Caki2 (cell line): ENCODE measurements at regions not wholly inside any gene's neighbourhood (a gene's known extent, or its start where the extent isn't known, plus 50 kb on each side); places are given as distances from the start of the nearest gene placed in this dataset.

Experiments
- DNase-seq: peaks from one replicate; pipeline ENCODE4 v3.0.0-alpha.2; 2015; ENCODE audit warnings: low read depth
- in situ Hi-C: cut with HindIII; loops from 2 replicates; pipeline ENCODE4 v1.10.0; 2016; ENCODE audit warnings: low sequenced_read_pairs, low pct_unique_long_range_greater_than_20kb, mixed read lengths

DNA sequence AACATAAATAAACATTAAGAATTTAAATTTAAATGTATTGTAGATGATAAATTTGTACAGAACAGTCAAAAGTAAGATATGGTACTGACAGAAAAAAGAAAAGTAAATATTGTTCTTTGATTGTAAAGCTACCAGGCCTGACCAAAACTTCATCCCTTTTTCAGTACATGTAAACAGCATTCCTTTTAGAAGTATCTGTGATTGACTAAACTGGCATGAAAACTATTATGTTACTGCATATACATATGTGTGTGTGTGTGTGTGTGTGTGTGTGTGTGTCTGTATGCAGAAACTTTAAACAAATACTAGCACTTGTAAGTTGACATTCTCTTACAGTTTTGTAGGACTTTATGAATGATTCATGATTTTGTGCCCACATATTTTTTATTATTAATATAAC is 270.9 kb downstream of the C12orf50 start:
- in situ Hi-C loops, result no loop called here
- DNase-seq, result no peak

DNA sequence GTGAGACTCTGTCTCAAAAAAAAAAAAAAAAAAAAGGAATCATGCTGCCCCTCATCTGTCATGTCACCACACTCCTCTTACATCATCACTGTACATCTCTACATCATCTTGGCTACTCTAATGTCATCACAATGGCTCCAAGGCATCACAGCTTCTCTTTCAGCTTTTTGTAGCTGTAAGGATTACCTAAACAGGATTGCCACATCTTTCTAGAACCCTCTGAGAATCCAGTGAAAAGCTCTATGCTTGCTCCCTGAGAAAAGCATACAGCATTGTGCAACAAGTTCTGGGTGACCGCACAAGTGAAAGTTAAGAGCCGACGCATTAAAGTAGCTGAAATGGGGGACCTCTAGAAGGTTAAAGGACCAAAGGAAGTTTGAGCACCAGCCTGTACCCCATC is 272.5 kb downstream of the C12orf50 start:
- in situ Hi-C loops, result no loop called here
- peak; percentile 23 for DNase-seq

DNA sequence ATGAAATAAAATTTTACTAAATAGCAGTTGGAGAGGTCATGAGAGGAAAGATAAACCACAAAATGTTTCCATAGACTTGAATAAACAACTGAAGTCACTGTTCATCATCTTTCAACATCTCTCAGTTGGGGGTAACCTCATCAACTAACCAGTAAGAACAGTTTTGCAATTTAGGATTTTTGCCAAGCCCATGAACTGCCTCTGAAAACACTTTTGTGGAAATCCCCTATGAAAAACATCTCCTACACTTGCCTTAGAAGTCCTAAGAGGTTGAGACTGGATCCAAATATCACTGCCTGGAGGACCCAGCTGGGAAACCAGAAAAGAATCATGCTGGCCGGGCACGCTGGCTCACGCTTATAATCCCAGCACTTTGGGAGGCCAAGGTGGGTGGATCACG is 273.1 kb downstream of the C12orf50 start:
- peak; percentile 96 for DNase-seq
- in situ Hi-C loops, result no loop called here

DNA sequence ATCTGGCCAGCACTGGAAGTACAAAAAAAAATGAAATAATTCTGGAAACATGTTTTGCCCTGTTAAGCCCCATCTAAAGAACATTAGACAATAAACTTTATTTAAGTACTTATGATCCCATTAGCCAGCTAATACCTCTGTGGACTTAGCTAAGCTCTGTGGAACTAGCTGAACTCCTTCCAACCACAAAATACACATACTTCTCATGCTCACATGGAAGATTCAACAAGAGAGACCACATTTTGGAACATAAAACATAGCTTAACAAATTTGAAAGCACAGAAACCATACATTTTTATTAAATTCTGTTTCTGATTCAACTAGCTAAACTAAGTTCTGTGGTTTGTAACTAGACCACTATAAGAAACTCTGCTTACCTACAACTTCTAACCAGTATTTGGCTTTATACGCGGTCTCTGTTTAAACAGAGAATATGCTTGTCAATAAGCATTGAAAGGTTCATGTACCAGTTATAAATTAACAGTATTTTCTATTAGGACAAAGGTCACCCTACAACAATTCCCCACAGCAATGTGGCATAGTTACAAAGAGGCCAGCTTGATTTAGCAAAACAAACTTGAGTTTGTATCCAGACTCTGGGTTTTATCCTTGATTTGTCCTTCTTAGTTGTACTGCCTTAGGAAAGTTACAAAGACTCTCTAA is 300.1 kb downstream of the C12orf50 start:
- no peak for DNase-seq
- in situ Hi-C loops, result no loop called here

DNA sequence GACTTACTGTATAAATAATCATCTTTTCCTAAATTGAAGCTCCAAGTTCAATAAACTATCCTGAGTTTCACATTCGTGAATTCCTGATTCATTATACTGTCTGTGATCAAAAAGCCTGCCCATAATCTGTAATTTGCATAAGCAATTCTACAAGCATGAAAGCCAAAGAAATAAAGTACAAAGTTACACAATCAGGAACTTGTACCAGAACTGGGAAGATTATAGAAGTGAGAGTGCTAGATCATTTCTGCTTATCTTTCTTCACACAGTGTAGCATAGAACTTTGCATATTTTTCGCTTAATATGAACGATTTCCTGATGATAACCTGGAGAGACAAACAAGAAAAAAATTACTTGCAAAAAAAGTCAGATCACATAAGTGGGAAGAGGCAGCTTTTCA is 308.2 kb downstream of the C12orf50 start:
- in situ Hi-C loops, result no loop called here
- DNase-seq, result no peak

DNA sequence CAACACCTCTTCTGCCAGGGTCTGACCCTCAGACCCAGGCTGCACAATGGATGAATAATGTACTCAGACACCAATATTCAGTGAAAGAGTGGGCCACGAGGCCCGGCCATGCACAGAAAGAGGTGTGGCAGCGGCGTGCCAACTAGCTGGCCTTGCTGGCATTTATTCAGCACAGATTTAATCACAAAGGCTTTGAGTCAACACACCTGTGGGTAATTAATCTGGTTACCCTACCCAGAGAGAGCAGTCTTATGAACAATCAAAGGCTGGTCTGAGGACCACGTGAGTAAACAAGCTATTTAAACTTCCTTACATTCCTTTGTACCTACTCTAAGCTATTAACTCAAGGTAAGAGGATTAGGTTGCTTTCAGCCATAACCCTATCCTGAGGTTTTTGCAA is 324.8 kb downstream of the C12orf50 start:
- in situ Hi-C loops, result no loop called here
- no peak for DNase-seq

DNA sequence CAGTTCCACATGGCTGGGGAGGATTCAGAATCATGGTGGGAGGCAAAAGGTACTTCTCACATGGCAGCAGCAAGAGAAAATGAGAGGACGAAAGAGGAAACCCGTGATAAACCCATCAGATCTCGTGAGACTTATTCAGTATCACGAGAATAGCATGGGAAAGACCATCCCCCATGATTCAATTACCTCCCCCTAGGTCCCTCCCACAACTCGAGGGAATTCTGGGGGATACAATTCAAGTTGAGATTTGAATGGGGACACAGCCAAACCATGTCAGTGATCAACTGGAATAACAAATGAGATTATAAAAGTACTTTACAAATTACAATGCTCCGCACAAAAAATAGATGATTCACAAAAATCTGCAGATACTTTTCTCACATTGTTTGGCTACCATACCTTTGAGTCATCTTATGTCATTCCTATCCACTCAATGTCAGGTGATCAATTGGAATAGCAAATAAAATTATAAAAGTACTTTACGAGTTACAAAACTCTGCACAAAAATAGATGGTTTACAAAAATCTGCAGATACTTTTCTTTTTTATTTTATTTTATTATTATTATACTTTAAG is 338.9 kb downstream of the C12orf50 start:
- in situ Hi-C loops, result no loop called here
- no peak for DNase-seq

DNA sequence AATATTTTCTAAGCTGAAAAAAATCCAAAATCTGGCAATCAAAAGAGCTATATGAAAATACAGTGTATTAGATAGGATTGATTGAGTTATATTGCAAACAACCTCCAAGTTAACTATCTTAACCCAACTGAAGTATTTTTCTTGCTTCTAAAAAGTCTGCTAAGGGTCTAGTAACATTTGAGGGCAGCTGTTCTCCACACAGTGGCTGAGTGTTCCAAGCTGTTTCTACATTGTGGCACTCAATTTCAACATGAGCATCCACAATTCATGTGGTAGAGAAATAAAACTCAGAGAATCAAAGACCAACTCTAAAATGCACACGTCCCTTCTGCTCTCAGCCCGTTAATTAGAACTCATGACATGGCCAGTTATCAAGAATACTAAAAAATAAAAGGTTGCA is 340.0 kb downstream of the C12orf50 start:
- in situ Hi-C loops, result no loop called here
- DNase-seq, result no peak

DNA sequence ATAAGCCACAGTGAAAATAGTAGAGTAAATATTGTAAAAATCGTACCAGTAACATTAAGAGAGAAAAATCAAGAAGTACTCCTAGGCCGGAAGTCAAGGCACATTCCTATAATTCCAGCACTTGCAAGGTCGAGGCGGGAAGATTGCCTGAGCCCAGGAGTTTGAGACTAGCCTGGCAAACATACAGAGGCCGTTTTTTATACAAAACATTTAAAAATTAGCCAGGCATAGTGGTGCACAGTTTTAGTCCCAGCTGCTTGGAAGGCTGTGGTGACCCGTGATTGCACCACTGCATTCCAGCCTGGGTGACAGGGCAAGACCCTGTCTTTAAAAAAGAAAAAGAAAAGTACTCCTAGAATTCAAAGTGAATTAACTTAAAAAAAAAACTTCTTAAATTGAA is 341.8 kb downstream of the C12orf50 start:
- DNase-seq, result peak; percentile 74
- in situ Hi-C loops, result no loop called here

DNA sequence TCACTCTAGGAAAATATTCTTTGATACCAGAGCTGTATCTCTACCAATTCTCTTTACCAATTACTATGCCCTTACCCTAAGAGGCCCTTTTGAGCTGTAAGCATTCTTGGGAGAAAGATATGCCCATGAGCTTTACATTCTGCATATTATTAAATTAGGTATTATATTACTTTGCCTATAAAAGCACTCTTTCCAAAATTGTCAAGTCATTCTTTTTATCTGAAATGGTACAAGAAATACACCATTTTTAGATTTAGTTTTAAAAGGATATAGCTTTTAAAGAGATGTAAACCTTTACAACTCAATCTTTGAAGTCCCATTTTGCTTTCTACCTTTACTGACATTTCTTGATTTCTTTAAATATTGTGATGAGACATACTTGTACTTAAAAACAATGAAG is 343.5 kb downstream of the C12orf50 start:
- in situ Hi-C loops, result no loop called here
- DNase-seq, result no peak

DNA sequence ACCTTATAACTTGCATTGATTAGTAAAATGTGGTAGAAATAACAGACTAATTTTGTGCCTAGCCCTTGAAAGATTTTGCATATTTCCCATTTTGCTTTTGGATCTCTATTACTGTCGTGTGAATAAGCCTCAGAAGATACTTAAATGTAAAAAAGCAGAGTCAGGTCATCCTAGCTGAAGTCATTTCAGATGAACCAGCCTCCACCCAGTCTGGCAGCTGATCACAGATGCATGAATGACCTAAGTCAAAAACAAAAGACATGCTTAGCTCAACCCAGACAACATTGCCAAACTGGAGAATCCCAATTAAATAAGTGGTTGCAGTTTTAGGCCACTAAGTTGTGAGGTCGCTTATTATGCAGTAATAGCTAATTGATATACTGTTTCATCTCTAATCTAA is 349.9 kb downstream of the C12orf50 start:
- in situ Hi-C loops, result no loop called here
- no peak for DNase-seq

DNA sequence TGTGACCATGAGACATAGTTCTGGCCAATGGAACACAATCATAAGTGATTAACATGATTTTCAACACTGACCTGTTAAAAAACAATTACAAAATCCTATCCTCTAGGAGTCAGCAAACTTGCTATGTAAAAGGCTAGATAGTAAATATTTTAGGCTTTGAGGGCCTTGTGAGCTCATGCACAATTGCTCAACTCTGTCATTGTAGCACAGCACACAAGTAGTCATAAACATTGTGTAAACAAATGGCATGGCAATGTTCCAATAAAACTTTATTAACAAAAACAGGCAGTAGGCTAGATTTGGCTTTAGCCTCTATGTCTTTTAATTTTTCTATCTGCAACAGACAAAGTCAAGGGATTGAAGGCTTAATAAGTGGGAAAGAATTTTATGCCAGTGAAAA is 350.7 kb downstream of the C12orf50 start:
- DNase-seq, result no peak

DNA sequence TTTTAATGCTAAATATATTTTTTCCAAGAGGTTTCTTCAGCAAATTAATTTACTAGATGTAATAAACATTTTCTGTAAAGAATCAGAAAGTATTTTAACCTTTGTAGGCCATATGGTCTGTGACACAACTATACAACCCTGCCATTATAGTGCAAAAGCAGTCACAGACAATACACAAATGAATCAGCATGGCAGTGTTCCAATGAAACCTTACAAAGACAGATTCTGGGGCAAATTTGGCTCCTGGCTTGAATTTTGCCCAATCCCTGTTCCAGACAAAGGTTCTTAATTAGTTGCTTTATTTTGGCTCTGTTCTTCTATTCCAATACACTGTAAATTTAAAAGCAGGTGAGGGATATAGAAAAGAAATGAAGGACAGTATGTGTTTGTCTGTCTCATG is 352.5 kb downstream of the C12orf50 start:
- in situ Hi-C loops, result no loop called here
- DNase-seq, result no peak

More for the DNA sequence above, 350.7 kb downstream of the C12orf50 start:
- in situ Hi-C loops, result no loop called here

DNA sequence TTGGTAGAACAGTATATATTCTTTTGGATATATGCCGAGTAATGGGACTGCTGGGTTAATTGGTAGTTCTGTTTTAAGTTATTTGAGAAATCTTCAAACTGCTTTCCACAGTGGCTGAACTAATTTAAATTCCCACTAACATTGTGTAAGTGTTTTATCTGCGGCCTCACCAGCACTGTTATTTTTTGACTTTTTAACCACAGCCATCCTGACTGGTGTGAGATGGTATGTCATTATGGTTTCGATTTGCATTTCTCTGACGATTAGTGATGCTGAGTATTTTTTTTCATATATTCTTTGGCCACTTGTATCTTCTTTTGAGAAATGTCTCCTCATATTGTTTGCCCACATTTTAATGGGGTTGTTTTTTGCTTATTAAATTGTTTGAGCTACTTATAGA is 357.4 kb downstream of the C12orf50 start:
- DNase-seq, result no peak
- in situ Hi-C loops, result no loop called here

DNA sequence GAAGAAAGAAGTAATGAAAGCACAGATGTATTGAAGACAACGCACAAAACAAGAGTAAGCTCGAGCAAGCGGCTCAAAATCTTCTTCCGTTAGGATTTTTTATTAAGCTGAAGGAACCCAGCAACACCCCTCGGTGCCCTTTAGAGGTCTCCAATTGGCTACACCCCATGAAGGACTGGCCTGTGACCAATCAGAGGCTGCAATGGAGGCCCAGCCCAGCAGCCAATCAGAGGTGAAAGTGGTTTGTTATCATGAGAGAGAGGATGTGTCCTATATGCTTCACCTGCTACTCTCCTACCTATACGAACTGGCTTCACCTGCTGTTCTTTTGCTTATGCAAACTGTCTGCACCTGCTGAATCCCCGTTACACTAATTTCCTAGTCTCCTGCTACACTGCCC is 358.8 kb downstream of the C12orf50 start:
- in situ Hi-C loops, result no loop called here
- DNase-seq, result no peak

DNA sequence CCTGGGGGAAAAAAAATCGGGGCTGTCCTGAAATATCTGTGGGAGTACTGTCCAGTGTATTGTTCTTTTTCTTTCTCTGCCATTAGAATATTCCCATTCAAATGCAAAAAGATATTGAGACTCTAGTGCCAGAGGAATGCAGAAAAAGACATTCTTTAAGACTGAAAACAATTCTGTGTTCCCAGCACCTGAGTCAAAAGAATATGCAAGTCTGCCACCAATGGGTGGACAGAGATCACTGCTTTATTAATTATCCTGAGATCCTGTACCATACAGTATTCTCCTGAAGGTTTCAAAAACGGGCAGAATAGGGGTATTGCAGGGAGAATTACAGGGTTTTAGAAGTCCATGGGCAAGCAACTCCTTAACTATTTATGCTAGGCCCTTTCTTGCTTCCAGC is 361.8 kb downstream of the C12orf50 start:
- peak; percentile 50 for DNase-seq
- in situ Hi-C loops, result no loop called here

DNA sequence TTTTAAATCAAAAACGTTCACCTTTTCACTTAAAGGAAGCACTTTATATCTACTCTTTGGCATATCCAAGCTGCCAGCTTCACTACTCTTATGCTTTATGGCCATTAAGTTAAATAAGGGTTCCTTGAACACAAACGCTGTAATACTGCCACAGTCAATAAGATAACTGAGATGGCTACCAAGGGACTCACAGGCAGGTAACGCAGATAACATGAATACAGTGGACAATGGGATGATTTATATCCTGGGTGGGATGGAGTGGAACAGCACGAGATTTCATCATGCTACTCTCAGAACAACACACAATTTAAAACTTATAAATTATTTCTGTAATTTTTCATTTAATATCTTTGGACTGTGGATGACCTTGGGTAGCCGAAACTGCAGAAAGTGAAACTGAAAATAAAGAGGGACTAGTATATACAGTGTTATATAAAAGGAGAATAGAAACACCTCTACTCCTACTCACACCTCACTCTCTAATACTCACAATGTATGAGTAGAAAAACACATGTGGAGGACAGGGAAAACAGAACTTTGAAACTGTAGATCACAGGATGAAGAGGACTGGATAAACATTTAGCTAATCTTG is 367.3 kb downstream of the C12orf50 start:
- in situ Hi-C loops, result no loop called here
- peak; percentile 61 for DNase-seq

DNA sequence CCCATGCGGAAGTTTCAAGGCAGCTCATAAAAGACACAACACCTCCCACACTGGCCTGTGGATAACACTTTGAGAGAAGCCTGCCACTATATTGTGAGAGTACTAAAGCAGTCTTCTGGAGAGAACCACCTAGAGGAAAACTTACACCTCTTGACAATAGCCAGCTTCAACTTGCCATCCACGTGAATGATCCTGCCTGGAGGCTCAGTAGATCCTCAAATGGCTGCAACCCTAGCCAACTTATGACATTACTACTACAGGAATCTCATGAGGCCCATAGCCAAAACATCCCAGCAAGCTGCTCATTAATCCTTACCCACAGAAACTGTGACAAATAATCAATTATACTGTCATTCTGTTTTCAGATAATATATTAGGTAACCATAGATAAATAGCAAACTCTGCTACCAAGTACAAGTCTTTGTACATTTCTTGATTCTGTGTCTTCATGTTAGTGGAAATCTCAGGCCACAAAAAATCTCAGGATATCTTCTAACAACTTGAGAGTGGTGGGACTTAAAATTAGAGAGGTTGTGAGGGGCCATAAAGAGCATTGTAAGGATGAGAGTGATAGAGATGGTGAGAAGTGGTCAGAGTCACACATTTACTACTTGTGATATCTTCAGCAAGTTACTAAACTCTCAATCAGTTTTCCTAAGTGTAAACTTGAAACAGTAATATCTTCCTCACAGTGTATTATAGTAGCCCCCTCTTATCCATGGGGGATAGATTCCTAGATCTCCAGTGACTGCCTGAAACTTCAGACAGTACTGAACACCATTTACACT is 368.0 kb downstream of the C12orf50 start:
- no peak for DNase-seq
- in situ Hi-C loops, result no loop called here

DNA sequence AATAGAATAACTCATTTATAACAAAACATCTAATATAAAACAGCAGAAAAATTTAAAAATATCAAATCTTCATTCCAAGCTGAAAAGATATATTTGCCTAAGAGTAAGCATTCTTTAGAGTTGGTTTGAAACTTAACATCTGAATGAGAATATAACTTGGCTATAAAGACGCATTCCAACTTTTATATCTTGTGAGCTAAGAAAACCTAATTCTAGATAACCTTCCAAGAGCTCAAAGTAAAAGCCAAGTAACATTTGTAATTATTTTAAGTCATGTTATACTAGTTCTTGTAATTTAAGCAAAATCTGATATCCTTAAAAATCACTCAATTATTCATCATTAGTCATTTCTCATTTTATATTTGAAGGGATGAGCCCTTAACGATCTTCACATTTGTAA is 368.9 kb downstream of the C12orf50 start:
- in situ Hi-C loops, result no loop called here
- DNase-seq, result no peak
